Naive thymus-derived CD4-positive, alpha-beta T cell (primary cell): ENCODE measurements at regions not wholly inside any gene's neighbourhood (a gene's known extent, or its start where the extent isn't known, plus 50 kb on each side); places are given as distances from the start of the nearest gene placed in this dataset.
A peak's percentile ranks its signal among the peaks of the same experiment; 100 is the strongest.

Source experiments
- ATAC-seq: fragments of 150-1000 bp; cut with Tn5 transposase; 2 replicates; pipeline ENCODE4 v1.10.0; 2021; ENCODE audit warnings: mild to moderate bottlenecking, moderate library complexity
- CTCF ChIA-PET: fragments of 350-600 bp; sonication (Branson Sonifier 250); formaldehyde crosslinking; loops from one replicate; lab custom pipeline; 2021; ENCODE audit warnings: antibody characterized with exemption; lab: Charles Lee
- POLR2A ChIA-PET: fragments of 350-600 bp; sonication (Branson Sonifier 250); formaldehyde crosslinking; loops from one replicate; lab custom pipeline; 2021; ENCODE audit warnings: antibody characterized with exemption, inconsistent platforms; lab: Charles Lee
- DNase-seq, 9 donors: peaks; one replicate each; pipeline versions ENCODE4 v3.0.0 to v3.0.0-alpha.2; 2020 to 2022; ENCODE audit warnings: mixed read lengths in 1 of 9
- H3K27ac ChIP-seq: one replicate; pipeline ENCODE4 v1.7.0; 2013; ENCODE audit warnings: mild to moderate bottlenecking, low read depth, low read length, moderate library complexity
- H3K27me3 ChIP-seq, 2 donors: one replicate each; pipeline ENCODE4 v1.7.0; 2013; ENCODE audit warnings: low read length in 2 of 2, mild to moderate bottlenecking in 2 of 2, moderate library complexity in 2 of 2; ENCODE audit not compliant: control insufficient read depth in 2 of 2, insufficient read depth in 2 of 2
- H3K36me3 ChIP-seq, 3 experiments: 1 replicate in 2 of 3; 2 replicates in 1 of 3; pipeline ENCODE4 v1.7.0; 2013; ENCODE audit warnings: low read length in 3 of 3, mild to moderate bottlenecking in 3 of 3, moderate library complexity in 1 of 3; ENCODE audit not compliant: insufficient read depth in 3 of 3, control insufficient read depth in 2 of 3
- H3K4me1 ChIP-seq, 2 donors: one replicate each; pipeline ENCODE4 v1.7.0; 2013; ENCODE audit warnings: low read length in 2 of 2, mild to moderate bottlenecking in 2 of 2, moderate library complexity in 1 of 2; ENCODE audit not compliant: control insufficient read depth in 2 of 2, insufficient read depth in 2 of 2
- H3K4me3 ChIP-seq: 2 replicates; pipeline ENCODE4 v1.7.0; 2013; ENCODE audit warnings: mild to moderate bottlenecking, low read length
- H3K9me3 ChIP-seq, 3 experiments: 1 replicate in 2 of 3; 2 replicates in 1 of 3; pipeline ENCODE4 v1.7.0; 2013; ENCODE audit warnings: low read length in 3 of 3; ENCODE audit not compliant: control insufficient read depth in 2 of 3
- H3K27ac Mint-ChIP-seq, 9 donors: one replicate each; pipeline ENCODE4 v1.8.0; 2020 to 2022; ENCODE audit warnings: mixed read lengths in 9 of 9, mild to moderate bottlenecking in 8 of 9, moderate library complexity in 5 of 9, inconsistent platforms in 2 of 9
- H3K27me3 Mint-ChIP-seq, 5 donors: one replicate each; pipeline ENCODE4 v1.8.0; 2021 to 2022; ENCODE audit warnings: mixed read lengths in 5 of 5, mild to moderate bottlenecking in 1 of 5
- H3K36me3 Mint-ChIP-seq, 5 donors: one replicate each; pipeline ENCODE4 v1.8.0; 2020 to 2022; ENCODE audit warnings: mixed read lengths in 5 of 5, mild to moderate bottlenecking in 3 of 5, inconsistent platforms in 1 of 5
- H3K4me1 Mint-ChIP-seq, 7 donors: one replicate each; pipeline ENCODE4 v1.8.0; 2020 to 2022; ENCODE audit warnings: mixed read lengths in 7 of 7, mild to moderate bottlenecking in 3 of 7, inconsistent platforms in 1 of 7
- H3K4me3 Mint-ChIP-seq, 10 donors: one replicate each; pipeline ENCODE4 v1.8.0; 2020 to 2022; ENCODE audit warnings: mild to moderate bottlenecking in 10 of 10, mixed read lengths in 10 of 10, moderate library complexity in 6 of 10, inconsistent platforms in 2 of 10
- H3K9me3 Mint-ChIP-seq, 11 donors: one replicate each; pipeline ENCODE4 v1.8.0; 2020 to 2022; ENCODE audit warnings: mixed read lengths in 11 of 11, mild to moderate bottlenecking in 4 of 11, inconsistent platforms in 1 of 11, moderate library complexity in 1 of 11
- intact Hi-C, 2 donors: fragments of 100-400 bp; cut with micrococcal nuclease; formaldehyde crosslinking; loops; one replicate each; pipeline ENCODE4 v1.15.1; 2023

DNA sequence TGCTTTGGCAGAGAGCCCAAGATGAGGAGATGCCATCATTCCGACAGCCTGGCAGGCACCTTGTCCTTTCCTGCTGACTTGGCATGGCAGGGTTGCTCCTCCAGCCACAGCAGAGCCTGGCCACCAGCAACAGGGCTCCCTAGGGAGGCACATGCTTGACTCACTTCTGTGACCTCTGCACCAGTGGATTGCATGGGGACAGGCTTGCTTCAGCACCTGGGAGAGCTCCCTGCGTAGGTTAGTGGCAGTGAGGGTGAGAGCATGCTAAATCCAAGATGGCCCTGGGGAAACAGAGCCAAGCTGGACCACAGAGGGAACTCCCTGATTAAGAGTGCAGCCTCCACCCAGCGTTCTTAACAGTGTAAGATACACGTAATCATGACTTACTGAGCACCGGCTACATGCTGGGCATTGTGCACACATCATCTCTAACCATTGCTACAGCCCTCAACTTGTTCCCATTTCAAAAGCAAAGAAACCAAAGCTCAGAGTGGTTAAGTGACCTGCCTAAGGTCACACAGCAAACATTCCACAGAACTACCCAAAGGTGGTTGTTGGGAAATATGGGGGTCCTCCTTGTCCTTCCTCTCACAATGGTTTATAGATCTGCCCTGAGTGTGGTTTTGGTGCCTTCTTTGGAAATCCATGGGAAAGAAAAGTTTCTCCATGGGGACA lies 116.6 kb upstream of the UQCRFS1 start:
- no peak overlapping the region for H3K4me3 ChIP-seq
- peaks cover 0 to 2% (median 0%) of the 10 kb centered on the region in 7 donors for H3K4me1 Mint-ChIP-seq
- H3K27me3 Mint-ChIP-seq = peaks cover 0 to 37% (median 12%) of the 10 kb centered on the region in 5 donors
- no peaks in the 10 kb centered on the region for H3K4me1 ChIP-seq
- H3K4me3 Mint-ChIP-seq = no peak overlapping the region
- H3K27ac ChIP-seq = no peak overlapping the region
- DNase-seq = no peak
- no peak for ATAC-seq
- intact Hi-C loops = no loop called here
- H3K27ac Mint-ChIP-seq = no peak overlapping the region
- H3K27me3 ChIP-seq = no peaks in the 10 kb centered on the region
- peaks cover 0 to 8% (median 0%) of the 10 kb centered on the region in 3 experiments for H3K9me3 ChIP-seq
- H3K36me3 Mint-ChIP-seq = peaks cover 0 to 17% (median 0%) of the 10 kb centered on the region in 5 donors
- no peaks in the 10 kb centered on the region for H3K36me3 ChIP-seq
- H3K9me3 Mint-ChIP-seq = peaks cover 0 to 26% (median 10%) of the 10 kb centered on the region in 11 donors
- CTCF ChIA-PET = no interaction called here
- POLR2A ChIA-PET = no interaction called here

DNA sequence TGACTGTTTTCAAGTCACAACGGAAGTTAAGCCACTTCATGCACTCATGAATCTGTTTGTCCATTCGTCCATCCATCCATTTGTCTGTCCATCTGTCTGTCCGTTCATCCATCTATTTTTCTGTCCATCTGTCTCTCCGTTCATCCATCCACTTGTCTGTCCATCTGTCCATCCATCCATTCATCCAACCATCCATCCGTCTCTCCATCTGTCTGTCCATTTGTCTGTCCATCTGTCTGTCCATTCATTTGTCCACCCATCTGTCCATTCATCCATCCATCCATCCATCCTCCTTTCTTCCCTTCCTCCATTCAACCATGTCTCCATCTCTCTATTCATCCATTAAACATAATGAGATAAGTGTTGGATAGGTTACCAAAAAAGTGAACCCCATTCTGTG lies 123.5 kb upstream of the UQCRFS1 start:
- Mint-ChIP-seq H3K36me3 (peaks cover 0 to 6% (median 0%) of the 10 kb centered on the region in 5 donors), H3K27ac (no peak overlapping the region), H3K4me1 (no peaks in the 10 kb centered on the region), H3K4me3 (peak overlapping the region in 1 of 10 donors; percentile 4), H3K27me3 (peaks cover 0 to 28% (median 24%) of the 10 kb centered on the region in 5 donors), H3K9me3 (peaks cover 4 to 31% (median 12%) of the 10 kb centered on the region in 11 donors)
- no peaks in the 10 kb centered on the region for H3K36me3 ChIP-seq
- POLR2A ChIA-PET = no interaction called here
- no peak overlapping the region for H3K4me3 ChIP-seq
- no peak overlapping the region for H3K27ac ChIP-seq
- no peaks in the 10 kb centered on the region for H3K4me1 ChIP-seq
- CTCF ChIA-PET = no interaction called here
- ATAC-seq (no peak), DNase-seq (no peak)
- H3K9me3 ChIP-seq = peaks cover 0 to under 1% (median 0%) of the 10 kb centered on the region in 3 experiments
- intact Hi-C loops = no loop called here
- H3K27me3 ChIP-seq = no peaks in the 10 kb centered on the region

DNA sequence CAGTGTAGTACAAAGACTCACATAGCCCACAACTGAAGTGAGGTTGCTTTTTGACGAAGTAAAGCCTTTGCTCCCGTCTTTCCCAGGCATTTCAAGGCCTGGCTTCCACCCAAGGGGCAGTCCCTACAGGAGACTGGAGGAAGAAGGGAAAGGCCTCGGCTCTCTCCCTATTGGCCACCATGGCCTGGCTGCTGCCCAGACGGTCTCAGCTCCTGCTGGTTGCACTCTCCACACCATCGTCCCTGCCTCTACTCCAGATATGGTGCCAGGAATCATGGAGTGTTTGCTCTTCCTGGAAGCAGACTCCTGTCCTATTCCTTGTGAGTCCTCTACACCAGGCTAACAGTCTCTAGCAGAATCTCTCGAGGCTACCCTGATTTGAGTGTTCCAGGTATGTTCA lies 124.1 kb upstream of the UQCRFS1 start:
- POLR2A ChIA-PET = no interaction called here
- intact Hi-C loops = no loop called here
- ATAC-seq (no peak), DNase-seq (no peak)
- Histone ChIP-seq H3K4me1 (no peaks in the 10 kb centered on the region), H3K27me3 (no peaks in the 10 kb centered on the region), H3K36me3 (no peaks in the 10 kb centered on the region), H3K4me3 (no peak overlapping the region), H3K9me3 (peaks cover 0 to 5% (median 0%) of the 10 kb centered on the region in 3 experiments), H3K27ac (no peak overlapping the region)
- Mint-ChIP-seq H3K27me3 (peaks cover 0 to 28% (median 24%) of the 10 kb centered on the region in 5 donors), H3K4me3 (no peak overlapping the region), H3K4me1 (no peaks in the 10 kb centered on the region), H3K27ac (no peak overlapping the region), H3K9me3 (peaks cover 8 to 37% (median 18%) of the 10 kb centered on the region in 11 donors), H3K36me3 (peaks cover 0 to 7% (median 0%) of the 10 kb centered on the region in 5 donors)
- CTCF ChIA-PET = no interaction called here

DNA sequence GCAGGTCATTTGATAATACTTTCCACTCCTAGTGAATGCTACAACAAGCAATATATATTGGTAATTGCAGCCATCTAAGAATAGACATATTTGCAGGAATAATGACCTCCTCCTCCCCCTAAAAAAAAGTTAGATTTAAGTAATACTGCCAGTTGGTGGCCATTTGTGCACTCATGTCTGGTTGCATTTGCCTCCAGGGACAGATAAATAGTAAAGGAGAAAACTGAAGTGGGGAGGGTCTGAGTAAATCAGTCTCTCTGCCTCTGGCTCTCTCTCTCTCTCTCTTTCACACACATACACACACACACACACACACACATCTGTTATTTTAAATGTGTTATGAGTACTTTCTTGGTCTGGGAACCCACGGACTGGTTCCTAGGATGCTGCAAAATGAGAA lies 125.5 kb upstream of the UQCRFS1 start:
- intact Hi-C loops = no loop called here
- no peak overlapping the region for H3K4me3 Mint-ChIP-seq
- H3K36me3 ChIP-seq = no peaks in the 10 kb centered on the region

DNA sequence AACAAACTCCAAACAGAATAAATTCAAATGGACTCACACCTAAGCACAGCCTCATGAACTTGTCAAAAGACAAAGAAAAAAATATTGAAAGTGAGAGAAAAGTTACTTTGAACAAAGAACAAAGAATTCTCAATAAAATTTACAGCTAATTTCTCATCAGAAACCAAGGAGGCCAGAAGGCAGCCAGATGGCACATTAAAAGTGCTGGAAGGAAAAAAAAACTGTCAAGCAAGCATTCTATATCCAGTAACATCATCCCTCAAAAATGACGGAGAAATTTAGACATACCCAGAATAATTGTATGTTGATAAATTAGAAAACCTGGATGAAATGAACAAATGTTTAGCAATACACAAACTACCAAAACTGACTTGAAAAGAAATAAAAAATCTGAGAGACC lies 129.8 kb upstream of the UQCRFS1 start:
- POLR2A ChIA-PET = no interaction called here
- peaks cover 0 to 19% (median 2%) of the 10 kb centered on the region in 5 donors for H3K36me3 Mint-ChIP-seq
- no peaks in the 10 kb centered on the region for H3K36me3 ChIP-seq
- no peaks in the 10 kb centered on the region for H3K27me3 ChIP-seq
- H3K27ac ChIP-seq = no peak overlapping the region
- peaks cover 0 to 23% (median 5%) of the 10 kb centered on the region in 3 experiments for H3K9me3 ChIP-seq
- no peak for ATAC-seq
- H3K9me3 Mint-ChIP-seq = peaks cover 12 to 84% (median 33%) of the 10 kb centered on the region in 11 donors
- intact Hi-C loops = no loop called here
- peaks cover 0 to 31% (median 10%) of the 10 kb centered on the region in 5 donors for H3K27me3 Mint-ChIP-seq
- H3K4me1 ChIP-seq = no peaks in the 10 kb centered on the region
- H3K4me3 ChIP-seq = no peak overlapping the region
- CTCF ChIA-PET = no interaction called here
- H3K4me1 Mint-ChIP-seq = no peaks in the 10 kb centered on the region
- no peak overlapping the region for H3K27ac Mint-ChIP-seq
- no peak for DNase-seq
- no peak overlapping the region for H3K4me3 Mint-ChIP-seq

More for the DNA sequence above, 125.5 kb upstream of the UQCRFS1 start:
- Histone ChIP-seq H3K27ac (no peak overlapping the region), H3K4me3 (no peak overlapping the region), H3K27me3 (no peaks in the 10 kb centered on the region), H3K9me3 (peaks cover 0 to 14% (median 0%) of the 10 kb centered on the region in 3 experiments), H3K4me1 (no peaks in the 10 kb centered on the region)
- POLR2A ChIA-PET = no interaction called here
- ATAC-seq = no peak
- H3K4me1 Mint-ChIP-seq = no peaks in the 10 kb centered on the region
- DNase-seq = no peak
- H3K27me3 Mint-ChIP-seq = peaks cover 0 to 25% (median 22%) of the 10 kb centered on the region in 5 donors
- H3K27ac Mint-ChIP-seq = no peak overlapping the region
- H3K36me3 Mint-ChIP-seq = peaks cover 0 to 11% (median 0%) of the 10 kb centered on the region in 5 donors
- CTCF ChIA-PET = no interaction called here
- peaks cover 13 to 51% (median 24%) of the 10 kb centered on the region in 11 donors for H3K9me3 Mint-ChIP-seq

DNA sequence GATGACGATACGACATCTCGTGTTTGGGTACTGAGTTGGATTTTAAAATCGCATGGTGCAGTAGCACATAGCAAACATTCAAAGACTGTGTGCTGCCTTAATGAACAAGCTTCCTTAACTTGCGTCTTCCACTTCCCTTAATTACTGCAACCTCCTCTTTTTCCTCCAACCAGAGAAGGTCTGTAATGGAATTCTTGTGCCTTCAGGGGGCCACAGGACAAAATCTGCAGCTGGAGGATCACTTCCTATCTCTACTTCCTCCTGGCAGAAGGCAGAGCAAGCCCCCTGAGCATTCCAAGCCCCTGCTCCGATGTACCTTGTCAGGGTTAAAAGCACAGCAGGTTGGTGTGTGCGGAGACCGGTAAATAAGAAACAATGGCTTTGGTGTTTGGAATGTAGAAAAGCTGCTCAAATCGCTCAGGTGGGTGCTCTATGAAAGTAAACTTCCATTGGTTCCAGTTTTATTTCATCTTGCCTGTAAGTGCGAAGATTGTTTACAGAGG lies 151.3 kb upstream of the UQCRFS1 start:
- DNase-seq (no peak), ATAC-seq (no peak)
- Histone ChIP-seq H3K9me3 (no peaks in the 10 kb centered on the region), H3K27ac (no peak overlapping the region), H3K27me3 (no peaks in the 10 kb centered on the region), H3K4me1 (no peaks in the 10 kb centered on the region), H3K4me3 (no peak overlapping the region), H3K36me3 (no peaks in the 10 kb centered on the region)
- intact Hi-C loops = no loop called here
- CTCF ChIA-PET = no interaction called here
- Mint-ChIP-seq H3K4me3 (no peak overlapping the region), H3K4me1 (peaks cover 0 to 3% (median 0%) of the 10 kb centered on the region in 7 donors), H3K36me3 (no peaks in the 10 kb centered on the region), H3K27me3 (peaks cover 30 to 46% (median 38%) of the 10 kb centered on the region in 5 donors), H3K27ac (no peak overlapping the region), H3K9me3 (peaks cover 0 to 30% (median 8%) of the 10 kb centered on the region in 11 donors)
- POLR2A ChIA-PET = no interaction called here
